CD4-positive, alpha-beta T cell treated with Interleukin-2 at 100 ng/mL for 4 hours (primary cell): ENCODE measurements at regions not wholly inside any gene's neighbourhood (a gene's known extent, or its start where the extent isn't known, plus 50 kb on each side); places are given as distances from the start of the nearest gene placed in this dataset.

Experiments used
- DNase-seq: peaks from one replicate; pipeline ENCODE4 v3.0.0-alpha.2; 2020; ENCODE audit warnings: low spot score

DNA sequence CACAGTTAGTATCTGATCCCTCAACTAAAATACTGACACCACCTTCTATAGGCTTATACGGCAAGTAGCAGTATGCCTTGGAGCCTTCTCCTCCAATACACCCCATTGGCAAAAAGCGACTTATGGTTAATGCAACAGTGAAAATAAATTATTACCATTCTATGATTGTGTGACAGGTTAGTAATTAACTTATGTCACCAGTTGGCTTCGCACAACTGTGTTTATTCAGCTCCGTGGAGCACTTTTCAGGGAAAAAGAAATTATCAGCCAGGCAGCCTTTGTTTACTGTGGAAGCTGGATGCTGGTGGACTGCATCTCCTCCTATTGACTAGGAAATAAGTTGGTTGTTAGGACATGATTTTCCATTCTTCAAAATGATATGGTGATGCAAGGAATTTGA lies 833.8 kb upstream of the RBFOX1 start:
- DNase-seq = no peak

DNA sequence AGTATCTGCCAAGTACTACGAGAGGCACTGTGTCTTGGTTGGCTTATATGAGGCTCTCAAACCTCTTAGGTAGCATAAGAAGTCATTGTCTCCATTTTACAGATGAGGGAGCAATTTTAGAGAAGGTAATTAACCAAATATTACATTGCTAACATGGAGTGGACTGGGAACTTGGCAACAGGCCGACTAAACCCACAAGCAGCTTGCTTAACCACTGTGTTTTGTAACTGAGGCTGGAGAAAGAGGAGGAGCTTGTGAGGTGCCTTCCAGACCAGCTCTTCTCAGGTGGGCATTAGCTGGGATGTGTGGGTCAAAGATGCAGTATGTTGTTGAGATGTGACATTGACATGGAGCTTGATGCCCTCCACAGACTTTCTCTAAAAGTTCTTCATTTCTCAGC lies 835.6 kb upstream of the RBFOX1 start:
- no peak for DNase-seq

DNA sequence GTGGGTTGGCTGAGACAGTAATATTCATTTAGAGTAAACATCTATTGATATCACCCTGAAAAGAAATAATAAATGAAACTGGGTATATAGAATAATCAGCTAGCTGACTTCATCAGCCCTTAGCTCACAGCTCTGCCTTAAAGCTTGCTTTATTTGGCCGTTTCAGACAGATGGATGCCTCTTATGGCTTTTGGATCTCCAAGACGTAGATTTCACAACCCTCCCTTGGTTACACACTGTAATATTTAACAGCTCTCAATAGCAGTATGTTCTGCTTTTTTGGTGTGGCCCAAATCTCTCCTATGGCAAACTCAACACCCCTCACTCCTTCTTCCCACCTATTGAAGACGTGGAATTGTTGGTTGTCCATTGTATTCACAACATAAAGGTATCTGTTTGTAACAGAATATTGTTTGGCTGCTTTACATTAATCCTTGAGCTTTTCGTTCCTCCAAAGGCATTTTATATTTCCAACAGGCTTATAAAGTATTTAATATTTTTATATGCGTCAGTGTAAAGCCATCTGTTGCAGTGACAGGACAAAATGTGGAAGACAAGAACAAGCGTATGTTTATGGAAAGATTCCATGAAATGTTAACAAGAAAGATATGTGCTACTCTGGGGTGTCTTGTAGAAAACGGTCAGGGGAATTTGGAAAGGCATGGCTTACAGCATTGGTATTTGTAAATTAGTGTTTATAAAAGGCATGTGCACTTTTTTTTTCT lies 837.0 kb upstream of the RBFOX1 start:
- DNase-seq = no peak

DNA sequence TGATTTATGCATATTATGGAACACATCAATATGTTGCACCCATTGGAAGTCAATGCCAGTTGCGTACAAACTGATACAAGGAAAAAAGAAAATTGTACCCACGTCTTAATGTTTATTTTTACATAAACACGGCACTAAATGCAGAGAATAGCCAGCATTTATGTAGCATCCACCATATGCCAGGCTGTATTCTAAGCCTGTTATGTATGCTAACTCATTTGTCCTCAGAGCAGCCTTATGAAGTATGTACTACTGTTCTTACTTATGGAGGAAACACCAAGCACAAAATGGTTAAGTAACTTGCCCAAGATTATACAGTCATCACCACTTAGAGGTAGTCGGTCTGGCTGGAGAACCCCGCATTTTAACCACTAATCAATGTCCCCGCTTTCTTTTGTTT lies 837.9 kb upstream of the RBFOX1 start:
- no peak for DNase-seq

DNA sequence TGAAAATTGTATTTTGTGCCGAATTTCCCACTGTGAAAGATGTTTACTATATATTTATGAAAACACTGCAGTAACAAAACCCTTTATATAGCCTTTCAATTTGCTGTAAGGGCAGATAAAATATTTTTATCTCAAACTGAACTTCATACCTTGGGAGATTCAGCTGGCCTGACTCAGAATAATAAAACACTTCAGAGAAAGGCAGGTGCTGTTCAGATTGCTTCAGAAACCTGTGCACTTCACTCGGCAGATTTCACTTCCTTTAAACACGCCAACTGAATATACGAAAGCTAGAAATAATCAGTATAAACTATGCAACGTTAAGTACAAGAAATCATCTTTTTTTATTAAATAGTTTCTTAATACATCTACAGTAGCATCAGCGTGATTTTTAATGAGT lies 839.1 kb upstream of the RBFOX1 start:
- no peak for DNase-seq

DNA sequence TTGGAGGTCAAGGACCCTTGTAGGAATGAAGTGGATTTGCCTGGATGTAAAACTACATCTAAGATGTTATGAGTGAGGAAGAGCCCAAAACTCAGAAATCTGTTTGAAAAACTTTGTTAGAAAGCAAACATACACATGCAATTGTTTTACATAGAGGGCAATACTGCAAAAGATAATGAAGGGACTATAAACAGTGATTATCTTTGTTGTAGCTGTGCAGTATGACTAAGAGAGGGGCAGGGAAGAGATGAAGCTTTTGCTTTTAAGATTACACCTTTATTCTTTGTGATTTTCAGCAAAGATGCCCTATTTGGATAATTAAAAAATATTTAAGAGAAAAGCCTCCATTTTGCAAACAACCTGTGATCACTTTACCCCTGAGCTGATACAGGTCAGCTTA lies 839.9 kb upstream of the RBFOX1 start:
- no peak for DNase-seq

DNA sequence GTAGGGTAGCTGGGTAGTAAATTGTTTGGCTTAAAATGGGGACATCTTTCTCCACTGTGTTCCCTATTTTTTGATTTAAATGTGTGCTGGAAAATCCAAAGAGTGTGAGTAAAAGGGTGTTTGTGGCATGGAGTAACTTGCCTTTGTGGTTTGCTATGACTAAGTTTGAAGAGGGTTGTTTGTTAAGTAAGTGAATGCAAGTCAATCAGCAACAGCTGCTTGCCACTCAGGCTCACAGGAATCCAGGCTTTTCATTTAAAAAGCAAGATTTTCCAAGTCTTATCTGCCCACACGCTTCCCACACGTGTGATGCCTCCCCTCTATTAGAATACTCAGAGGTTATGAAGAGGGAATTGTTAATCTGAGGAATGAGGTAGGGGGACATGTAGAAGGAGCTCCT lies 847.7 kb upstream of the RBFOX1 start:
- DNase-seq = no peak

DNA sequence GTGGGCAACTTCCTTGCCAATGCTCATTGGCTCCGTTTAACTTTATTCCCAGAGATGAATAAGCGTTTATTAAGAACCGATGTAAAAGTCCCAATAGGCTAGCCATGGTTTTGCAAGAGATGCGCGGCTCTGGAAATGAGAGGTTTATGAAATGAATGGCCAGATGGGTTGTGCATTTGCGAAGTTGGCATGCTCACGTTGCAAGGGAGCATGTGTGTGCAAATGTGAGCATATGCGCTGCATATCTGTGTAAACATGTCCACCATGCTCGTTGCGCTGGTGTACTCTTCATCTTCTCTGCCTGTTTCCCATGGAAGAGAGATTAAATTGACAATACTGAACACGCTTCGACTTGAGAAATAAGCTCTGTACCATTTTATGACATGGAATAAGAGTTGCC lies 848.6 kb upstream of the RBFOX1 start:
- DNase-seq = no peak

DNA sequence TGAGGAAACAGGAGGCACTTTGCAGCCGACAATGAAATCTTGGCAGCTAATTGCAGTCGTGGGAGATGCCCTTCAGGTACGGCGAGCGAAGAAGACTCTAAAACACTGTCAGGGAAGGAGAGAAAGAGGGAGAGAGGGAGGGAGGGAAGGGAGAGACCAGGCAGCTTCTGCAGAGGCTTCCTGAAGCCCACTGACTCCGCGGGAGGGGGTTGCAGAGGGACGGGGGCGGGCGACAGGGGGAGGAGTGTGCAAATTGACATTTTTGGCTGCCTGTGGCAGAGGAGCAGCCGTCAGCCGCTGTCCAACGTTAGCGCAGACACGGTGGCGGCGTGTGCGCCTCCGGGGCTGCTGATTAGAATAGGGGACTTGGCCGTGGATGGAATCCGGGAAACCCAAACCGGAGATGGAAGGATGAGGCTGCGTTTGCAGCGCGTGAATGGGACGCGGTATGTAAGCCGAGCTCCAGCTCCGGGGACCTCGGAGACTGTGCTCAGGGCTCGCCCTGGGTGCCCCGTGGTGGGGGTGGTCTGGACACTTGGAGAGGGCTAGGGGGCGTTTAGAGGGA lies 849.1 kb upstream of the RBFOX1 start:
- DNase-seq = no peak

DNA sequence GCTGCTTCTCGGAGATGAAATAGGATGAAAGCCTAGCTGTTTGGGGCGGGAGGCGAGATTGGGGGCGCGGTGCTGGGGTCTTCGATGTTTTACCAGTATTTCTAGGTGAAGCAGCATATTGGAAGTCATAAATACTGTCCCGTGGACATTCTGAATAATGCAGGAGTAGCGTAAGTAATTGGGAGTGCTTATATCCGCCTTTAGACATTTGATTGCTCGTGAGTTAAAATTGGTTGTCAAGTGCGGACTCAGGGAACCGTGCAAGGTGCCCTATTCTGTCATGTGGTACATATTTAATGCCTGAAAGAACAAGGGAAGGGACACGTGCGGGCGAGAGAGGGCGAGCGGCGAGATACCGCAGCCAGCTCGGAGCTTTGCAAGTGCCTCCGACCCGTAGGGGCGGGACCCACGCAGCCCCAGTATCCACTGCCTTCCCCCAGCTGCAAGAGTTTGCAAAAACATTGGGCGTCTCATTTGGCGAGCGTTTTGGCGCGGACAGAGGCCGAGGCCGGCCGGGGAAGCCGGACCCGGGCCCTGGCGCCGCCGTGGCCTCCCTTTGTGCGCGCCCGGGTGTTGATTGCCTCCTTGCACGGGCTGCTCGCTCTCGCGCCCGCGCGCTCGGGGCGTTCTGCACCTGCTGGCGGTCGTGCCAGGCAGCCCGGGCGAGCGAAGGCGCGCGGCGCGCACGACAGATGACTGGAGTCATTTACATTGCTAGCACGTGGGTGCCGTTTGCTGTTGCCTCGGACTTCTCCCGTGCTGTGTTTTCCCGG lies 849.8 kb upstream of the RBFOX1 start:
- no peak for DNase-seq

DNA sequence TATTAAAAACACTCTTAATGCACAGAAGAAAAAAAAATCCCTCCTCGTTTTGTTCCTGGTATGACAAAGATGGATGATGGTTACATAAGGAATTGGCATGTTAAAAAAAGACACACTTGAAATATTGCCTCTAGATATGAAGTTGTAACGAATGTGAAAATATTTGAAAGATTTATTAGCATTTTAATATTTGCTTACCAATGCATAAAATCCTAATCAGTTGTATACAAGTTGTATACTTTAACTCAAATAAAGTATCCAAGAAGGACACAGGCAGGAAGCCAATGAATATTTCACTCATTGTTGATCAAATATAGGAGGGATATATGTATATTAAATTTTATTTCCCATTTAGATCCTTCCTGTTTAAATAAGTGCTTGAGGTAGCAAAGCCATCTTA lies 850.8 kb upstream of the RBFOX1 start:
- no peak for DNase-seq

DNA sequence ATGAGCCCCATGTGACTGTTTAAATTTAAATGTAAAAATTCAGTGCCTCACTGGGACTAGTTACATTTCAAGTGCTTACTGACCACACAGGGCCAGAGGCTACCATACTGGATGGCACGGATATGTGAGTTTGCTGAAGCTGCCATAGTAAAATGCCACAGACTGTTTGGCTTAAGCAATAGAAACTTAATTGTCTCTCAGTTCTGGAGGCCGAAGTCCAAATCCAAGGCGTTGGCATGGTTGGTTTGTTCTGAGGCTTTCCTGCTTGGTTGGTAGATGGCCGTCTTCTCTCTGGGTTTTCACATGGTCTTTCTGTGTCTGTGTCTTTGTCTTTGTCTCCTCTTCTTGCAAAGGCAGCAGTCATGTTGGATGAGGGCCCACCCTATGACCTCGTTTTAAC lies 878.9 kb upstream of the RBFOX1 start:
- no peak for DNase-seq

DNA sequence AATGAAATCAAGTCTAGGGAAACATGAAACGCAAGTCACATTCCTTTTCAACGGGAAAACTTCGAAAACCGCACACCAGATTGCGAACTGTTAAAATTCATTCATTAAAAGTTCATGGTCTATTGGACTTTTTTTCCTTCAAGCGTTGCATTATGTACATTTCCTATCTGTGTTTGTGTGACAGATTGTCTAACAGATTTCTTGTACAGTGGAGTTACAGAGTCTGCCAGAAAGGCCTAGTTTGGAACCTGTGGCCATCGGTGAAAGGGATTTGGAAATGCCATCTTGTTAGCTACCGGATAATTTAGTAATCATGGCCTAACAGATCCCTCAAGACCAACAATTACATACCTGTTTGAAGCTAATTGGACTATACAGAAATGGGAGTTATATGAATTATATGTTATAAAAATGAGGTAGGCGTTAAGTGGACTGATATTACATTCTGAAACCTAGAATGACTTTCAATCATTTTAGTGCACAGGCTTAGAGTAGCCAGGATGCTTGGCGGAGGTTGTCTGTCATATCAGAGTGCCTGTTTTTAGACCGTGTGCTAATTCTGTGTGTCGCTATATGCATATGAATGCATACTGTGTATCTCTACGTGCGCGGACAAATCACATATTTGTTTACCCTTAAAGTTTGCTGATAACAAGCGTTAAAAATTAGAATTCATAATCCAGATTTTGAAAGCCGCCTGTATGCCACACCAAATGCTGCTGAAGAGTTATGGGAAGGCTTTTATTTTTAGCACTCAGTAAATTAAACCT lies 885.4 kb upstream of the RBFOX1 start:
- no peak for DNase-seq

DNA sequence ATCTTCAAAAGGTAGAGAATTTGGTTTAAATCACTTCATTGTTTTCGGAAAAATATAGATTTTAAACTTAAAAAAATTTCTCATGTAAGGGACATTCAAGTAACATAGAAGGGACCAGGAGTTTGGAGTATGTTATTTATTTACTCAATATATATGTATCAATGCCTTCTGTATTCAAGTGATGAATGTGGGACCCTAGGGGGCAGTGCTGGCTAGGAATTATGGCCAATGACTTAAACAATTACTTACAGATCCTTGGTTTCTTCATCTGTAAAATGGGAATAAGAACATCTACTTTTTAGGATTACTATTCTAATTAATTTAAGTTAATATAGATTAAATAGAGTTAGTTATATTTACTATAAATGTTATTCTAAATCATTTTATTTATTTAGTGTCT lies 886.3 kb upstream of the RBFOX1 start:
- no peak for DNase-seq

DNA sequence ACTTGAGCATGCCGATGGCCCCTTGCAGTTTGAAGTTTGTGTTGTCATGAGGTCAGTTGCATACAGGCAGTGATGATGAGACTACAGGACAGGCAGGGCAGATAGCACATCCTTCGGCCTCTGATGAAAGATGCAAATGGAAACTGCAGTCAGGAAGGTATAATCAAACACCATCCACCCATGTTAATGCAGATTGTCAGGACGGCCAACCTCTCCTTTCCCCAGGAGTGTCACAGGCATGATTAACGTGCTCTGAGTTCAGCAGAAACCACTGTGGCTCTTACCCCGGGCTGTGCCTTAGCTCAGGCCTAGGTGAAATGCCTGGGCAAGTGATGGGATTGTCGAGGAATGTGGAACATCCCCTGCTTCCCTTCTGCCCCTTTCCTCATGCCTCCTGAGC lies 893.5 kb upstream of the RBFOX1 start:
- no peak for DNase-seq

DNA sequence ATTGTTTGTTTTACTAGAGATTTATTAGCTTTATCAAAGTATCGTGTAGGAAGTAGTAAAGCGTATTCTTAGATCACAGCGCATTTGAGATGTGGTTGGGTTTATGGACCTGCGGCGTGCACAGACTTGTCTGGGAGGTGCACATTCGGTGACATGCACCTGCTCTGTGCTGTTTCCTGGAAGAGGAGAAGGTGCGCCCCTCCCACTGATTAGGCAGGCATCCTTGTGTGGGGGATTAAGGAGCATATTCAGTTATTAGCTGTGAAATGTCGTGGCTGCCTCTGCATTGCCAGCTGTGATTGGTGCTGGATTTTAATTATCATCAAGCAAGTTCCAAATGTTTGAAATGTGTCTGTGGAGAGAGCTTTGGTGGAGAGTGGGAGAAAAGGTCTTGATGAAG lies 903.8 kb upstream of the RBFOX1 start:
- DNase-seq = no peak

DNA sequence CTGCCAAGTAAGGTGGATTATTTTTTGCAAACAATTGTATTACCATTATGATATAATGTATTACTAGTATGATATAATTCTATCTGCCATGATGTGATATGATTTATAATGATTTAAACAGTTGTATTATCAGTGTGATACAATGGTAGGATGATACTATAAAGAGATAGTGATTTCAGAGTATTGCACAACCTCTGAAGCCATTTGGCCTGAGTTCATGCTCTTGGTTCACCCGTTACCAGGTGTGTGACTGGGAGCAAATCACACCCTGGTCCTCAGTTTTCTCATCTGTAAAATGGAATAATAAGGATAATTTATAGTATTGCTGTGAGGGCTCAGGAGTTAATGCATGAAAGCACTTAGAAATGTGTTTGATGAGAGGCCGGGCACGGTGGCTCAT lies 905.0 kb upstream of the RBFOX1 start:
- DNase-seq = no peak

DNA sequence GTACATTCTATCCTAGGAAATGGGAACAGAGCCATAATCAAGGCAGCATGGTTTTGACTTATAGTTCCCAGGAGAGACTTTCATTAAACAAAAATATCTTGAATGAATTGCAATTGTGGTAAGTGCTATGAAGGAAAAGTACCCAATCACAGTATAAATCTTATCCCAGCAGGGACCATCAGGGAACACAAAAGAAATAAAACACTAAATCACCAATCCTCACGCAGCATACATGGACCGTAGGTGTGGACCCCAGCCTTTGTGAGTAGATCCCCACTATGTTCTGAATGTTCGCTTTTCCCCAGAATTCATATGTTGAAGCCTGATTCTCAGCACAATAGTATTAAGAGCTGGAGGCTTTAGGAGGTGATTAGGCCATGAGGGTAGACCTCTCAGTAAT lies 925.0 kb upstream of the RBFOX1 start:
- no peak for DNase-seq

DNA sequence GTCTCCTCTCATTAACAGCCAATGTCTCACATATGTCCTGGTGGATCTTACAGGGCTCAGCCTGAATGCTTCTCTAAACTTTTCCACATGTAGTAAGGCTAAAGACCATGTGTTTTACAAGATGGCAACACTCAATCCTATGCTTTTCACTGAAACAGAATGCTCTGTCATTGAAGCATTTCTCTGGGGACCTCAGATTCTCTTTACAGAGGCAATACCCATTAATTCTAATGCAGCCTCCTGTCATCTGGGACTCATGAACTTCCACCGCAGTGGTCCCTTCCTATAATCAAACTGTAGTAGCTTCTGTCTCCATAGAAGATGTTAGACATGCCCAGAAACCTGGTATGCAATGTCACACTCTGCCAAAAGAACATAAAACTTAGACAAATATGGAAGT lies 926.6 kb upstream of the RBFOX1 start:
- no peak for DNase-seq

DNA sequence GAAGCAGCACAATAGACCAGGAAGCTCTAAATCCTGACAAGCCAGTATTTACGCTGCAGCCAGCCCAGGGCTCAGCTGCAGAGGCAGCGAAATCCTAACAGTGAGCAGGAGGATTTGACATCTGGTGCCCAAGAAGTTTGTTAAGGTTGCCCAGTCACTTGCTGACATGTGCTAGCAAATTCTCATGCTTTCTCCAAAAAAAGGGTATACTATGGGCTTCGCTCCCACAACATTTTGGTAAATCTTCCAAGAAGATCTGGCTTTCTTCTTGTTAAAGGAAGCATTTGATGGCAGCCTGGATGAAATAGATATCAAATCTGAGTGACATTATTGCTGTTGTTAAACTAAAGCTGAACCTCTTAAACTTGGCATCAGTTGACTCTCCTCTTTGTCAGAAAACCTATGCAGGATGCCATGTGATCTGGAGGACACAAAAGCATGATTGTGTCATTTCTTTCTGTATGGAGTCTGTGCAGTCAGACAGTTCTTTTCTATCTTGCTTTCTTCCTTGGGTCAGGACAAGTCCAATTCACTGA lies 949.7 kb upstream of the RBFOX1 start:
- DNase-seq = no peak

DNA sequence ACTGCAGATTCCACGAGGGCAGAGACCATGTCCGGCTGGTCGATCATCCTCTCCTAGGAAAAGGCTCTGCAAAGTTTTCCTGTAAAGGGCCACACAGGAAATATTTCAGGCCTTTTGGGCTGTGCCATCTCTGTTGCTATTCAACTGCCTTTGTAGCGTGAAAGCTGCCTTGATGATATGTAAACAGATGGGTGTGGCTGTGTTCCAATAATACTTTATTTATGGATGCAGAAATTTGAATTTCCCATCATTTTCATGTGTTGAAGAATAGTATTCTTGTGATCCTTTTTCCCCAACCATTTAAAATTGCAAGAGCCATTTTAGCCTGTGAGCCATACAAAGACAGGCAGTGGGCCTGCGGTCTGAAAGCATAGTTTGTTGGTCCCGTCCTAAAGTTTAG lies 950.7 kb upstream of the RBFOX1 start:
- DNase-seq = no peak

DNA sequence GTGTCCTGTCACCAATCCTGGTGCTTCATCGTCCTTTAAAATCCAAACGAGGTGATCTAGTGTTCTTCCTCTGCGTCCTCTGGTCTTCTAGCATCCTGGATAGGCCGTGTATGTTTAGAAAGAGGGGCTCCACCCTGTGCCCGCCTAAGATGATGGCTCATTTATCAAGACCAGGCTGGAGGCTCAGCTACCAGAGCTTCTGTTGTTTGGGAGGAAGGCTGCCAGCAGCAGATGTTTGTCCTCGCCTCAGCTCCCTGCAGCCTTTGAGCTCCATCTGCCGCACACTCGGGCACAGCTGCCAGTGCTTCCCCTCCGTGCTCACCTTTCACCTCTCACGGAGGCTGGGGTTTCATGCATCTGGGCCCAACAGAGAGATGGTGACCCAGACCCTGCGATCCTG lies 954.7 kb upstream of the RBFOX1 start:
- DNase-seq = no peak
